ENCODE measurements at regions not wholly inside any gene's neighbourhood (a gene's known extent, or its start where the extent isn't known, plus 50 kb on each side); places are given as distances from the start of the nearest gene placed in this dataset.

- H3K4me3 ChIP-seq (ENCODE audit: low read depth, low read length): no peak overlapping the region
- DNase-seq (ENCODE audit: low read depth): peak; percentile 60
- TF ChIP-seq CTCF (IDR thresholded peaks at IDR 0.05; ENCODE audit: insufficient read depth, low read depth, low read length): no peak
Observed at GRCh38 chr4:155616117-155616516, 50.5 kb upstream of the GUCY1A1 start.

GRCh38 chr4:155615081-155615887 is 51.4 kb upstream of the GUCY1A1 start:
- no peak for TF ChIP-seq CTCF (IDR thresholded peaks at IDR 0.05; ENCODE audit: insufficient read depth, low read depth, low read length)
- no peak overlapping the region for H3K4me3 ChIP-seq (ENCODE audit: low read depth, low read length)
- DNase-seq (ENCODE audit: low read depth): no peak

- no peak for TF ChIP-seq CTCF (IDR thresholded peaks at IDR 0.05; ENCODE audit: insufficient read depth, low read depth, low read length)
- no peak for DNase-seq (ENCODE audit: low read depth)
- H3K4me3 ChIP-seq (ENCODE audit: low read depth, low read length): no peak overlapping the region
Observed at GRCh38 chr4:155614111-155614762, 52.4 kb upstream of the GUCY1A1 start.

GRCh38 chr4:155612074-155612473 is 54.6 kb upstream of the GUCY1A1 start:
- H3K4me3 ChIP-seq (ENCODE audit: low read depth, low read length): no peak overlapping the region
- no peak for TF ChIP-seq CTCF (IDR thresholded peaks at IDR 0.05; ENCODE audit: insufficient read depth, low read depth, low read length)
- DNase-seq (ENCODE audit: low read depth): no peak

- H3K4me3 ChIP-seq (ENCODE audit: low read depth, low read length): no peak overlapping the region
- TF ChIP-seq CTCF (IDR thresholded peaks at IDR 0.05; ENCODE audit: insufficient read depth, low read depth, low read length): no peak
- DNase-seq (ENCODE audit: low read depth): no peak
Observed at GRCh38 chr4:155611501-155611900, 55.1 kb upstream of the GUCY1A1 start.

GRCh38 chr4:155610143-155610542 is 56.5 kb upstream of the GUCY1A1 start:
- no peak for DNase-seq (ENCODE audit: low read depth)
- no peak for TF ChIP-seq CTCF (IDR thresholded peaks at IDR 0.05; ENCODE audit: insufficient read depth, low read depth, low read length)
- H3K4me3 ChIP-seq (ENCODE audit: low read depth, low read length): no peak overlapping the region
